HG03097 (cell line): ENCODE measurements at regions not wholly inside any gene's neighbourhood (a gene's known extent, or its start where the extent isn't known, plus 50 kb on each side); places are given as distances from the start of the nearest gene placed in this dataset.
"Not testable (repeated sequence)": the region's sequence is repeated elsewhere in the genome, so short reads cannot be mapped to it uniquely, and the experiment has no call there.

Experiments
- ATAC-seq: cut with Tn5 transposase; IDR thresholded peaks from one replicate; pipeline ENCODE4 v1.9.1; 2021; ENCODE audit not compliant: unreplicated experiment, low FRiP score

DNA sequence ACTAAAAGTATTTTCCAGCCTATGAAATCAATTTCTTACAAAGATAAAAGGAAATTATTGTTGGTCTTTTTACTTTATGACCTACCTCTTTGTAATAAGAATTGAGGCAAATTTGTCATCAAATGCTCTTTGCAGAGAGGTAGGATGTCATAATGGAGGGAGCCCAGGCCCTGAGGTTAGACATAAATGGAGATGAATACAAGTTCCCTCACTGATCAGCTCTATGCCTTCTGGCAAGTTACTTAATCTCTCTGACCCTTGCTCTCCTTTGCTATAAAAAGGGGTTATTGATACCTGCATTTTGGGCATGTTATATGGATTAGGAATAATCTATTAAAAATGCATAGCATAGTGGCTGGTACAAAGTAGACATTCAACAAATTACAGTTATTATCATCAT, 146.9 kb upstream of the KRR1 start:
- ATAC-seq = no peak

- no peak for ATAC-seq
Measured at GRCh38 chr12:75657831-75658230, 146.4 kb upstream of the KRR1 start.

DNA sequence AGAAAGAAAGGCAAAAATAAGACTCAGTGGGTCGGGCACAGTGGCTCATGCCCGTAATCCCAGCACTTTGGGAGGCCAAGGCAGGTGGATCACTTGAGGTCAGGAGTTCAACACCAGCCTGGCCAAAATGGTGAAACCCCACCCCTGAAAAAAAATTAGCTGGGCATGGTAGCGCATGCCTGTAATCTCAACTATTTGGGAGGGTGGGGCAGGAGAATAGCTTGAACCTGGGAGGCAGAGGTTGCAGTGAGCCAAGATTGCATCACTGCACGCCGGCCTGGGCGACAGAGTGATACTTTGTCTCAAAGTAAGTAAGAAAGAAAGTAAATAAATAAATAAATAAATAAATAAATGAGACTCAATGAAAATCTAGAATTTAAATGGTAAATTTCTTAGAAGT, 145.9 kb upstream of the KRR1 start:
- not testable (repeated sequence) for ATAC-seq

DNA sequence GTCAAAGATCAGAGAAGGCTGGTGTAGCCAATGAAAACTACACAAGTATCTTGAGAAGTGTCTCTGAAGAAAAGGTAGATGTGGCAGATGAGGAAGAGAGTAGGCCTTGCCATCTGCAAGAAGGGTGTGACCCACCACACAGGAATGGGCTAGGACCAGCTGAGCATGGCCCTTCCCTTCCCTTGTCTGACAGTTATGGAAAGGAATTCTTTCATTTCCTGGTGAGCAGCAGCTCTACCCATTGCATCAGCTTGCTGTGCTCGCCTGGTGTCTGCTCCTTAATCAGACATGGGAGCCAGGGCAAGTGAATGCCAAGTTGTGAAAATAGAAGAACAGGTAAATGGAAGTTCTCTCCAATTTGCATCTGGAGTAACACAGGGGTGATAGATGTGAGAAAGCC, 145.2 kb upstream of the KRR1 start:
- ATAC-seq = no peak

- ATAC-seq = no peak
Measured at GRCh38 chr12:75656210-75656609, 144.8 kb upstream of the KRR1 start.

DNA sequence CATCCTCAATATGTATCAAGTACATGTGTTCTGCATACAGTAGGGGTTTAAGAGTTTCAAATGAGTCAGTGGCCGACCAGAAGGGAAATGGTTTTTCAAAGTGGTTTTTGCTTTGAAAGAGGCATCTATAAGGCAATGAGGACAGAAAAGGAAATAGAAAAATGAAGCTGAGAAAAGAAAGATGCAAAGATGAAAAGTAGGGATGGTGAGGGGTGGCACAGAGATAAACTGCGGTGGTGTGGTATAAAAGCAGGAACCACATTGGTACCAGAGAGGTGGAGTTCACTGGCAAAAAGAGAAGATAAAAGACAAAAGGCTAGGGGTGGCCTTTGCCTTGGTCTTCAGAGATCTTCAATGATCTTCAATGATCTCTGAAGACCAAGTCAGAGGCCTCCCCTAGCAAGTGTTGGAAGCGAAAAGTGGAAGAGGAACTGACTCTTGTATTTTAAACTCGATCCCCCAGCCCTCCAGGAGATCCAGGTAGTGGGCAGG, 144.0 kb upstream of the KRR1 start:
- ATAC-seq = peak; percentile 81

DNA sequence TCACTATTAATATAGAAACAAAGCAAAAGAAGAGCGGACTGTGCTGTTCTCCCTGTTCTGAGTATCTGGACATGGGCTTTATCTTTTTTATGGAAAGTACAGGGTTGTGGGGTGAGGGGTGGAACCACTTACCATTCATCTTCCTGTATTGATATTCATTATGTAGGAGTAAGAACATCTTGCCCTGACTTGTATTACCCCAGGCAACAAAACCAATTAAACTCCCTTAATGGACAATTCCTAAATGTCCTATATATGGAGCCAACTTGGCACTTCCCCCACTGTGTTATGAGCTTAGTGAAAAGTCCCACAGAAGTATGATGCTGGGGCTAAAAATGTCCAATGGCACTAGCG, 139.9 kb upstream of the KRR1 start:
- ATAC-seq = no peak

- no peak for ATAC-seq
Measured at GRCh38 chr12:75650595-75651341, 139.4 kb upstream of the KRR1 start.

GRCh38 chr12:75650100-75650499, 138.7 kb upstream of the KRR1 start:
- no peak for ATAC-seq

- no peak for ATAC-seq
Measured at GRCh38 chr12:75648856-75649255, 137.4 kb upstream of the KRR1 start.

- no peak for ATAC-seq
Measured at GRCh38 chr12:75646329-75647210, 135.2 kb upstream of the KRR1 start.

DNA sequence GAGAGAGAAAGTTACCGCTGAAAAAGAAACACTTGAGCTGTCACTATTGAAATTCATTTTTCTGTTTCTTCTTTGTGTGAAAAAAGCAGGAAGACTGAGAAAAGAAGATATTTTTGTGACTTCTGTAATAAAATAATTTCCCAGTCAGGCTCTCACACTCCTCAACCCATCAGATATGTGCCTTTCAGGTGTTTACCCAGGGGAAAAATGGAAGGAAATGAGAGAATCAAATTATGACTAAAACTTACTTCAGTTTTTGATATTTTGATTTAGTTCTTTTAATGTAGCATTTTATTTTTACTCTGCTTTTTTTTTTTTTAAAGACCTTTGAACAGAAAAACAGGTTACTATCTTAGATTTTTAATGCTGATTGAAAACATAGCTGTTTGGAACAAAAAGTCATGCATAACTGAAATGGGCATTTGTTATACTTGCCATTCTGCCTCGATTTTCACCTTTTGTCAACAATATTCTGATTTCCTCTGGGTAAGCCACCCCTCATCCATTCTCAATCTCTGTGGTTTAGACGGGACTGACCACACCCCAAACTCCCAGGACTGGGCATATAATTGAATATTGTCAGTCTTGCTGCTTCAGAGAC, 133.2 kb upstream of the KRR1 start:
- no peak for ATAC-seq

DNA sequence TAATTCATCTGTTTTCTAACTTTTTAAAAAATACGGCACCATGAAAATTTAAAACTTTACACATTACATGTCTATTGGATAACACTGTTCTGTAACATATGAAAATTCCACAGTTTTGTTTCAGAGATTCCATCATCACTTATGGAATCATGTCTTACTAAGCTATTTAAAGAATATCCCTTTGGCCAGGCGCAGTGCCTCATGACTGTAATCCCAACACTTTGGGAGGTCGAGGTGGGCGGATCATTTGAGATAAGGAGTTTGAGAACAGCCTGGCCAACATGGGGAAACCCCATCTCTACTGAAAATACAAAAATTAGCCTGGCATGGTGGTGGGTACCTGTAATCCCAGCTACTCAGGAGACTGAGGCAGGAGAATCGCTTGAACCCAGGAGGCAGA, 131.7 kb upstream of the KRR1 start:
- ATAC-seq = not testable (repeated sequence)

GRCh38 chr12:75642226-75642625, 130.8 kb upstream of the KRR1 start:
- ATAC-seq = no peak

- ATAC-seq = peak; percentile 99
Measured at GRCh38 chr12:75641031-75641780, 129.8 kb upstream of the KRR1 start.

DNA sequence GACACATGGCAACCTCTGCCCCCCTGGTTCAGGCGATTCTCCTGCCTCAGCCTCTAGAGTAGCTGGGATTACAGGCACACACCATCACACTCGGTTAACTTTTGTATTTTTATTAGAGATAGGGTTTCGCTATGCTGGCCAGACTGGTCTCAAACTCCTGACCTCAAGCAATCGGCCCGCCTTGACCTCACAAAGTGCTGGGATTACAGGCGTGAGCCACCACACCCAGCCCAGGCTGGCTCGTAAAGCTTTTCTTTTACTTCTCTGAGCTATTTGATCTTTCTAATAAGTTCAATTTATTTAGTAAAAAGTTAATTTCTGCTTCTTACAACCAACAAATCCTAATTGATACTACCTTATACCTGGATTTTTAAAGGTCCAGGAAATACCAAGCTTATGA, 127.4 kb upstream of the KRR1 start:
- ATAC-seq = no peak

GRCh38 chr12:75636607-75637006, 125.2 kb upstream of the KRR1 start:
- no peak for ATAC-seq

DNA sequence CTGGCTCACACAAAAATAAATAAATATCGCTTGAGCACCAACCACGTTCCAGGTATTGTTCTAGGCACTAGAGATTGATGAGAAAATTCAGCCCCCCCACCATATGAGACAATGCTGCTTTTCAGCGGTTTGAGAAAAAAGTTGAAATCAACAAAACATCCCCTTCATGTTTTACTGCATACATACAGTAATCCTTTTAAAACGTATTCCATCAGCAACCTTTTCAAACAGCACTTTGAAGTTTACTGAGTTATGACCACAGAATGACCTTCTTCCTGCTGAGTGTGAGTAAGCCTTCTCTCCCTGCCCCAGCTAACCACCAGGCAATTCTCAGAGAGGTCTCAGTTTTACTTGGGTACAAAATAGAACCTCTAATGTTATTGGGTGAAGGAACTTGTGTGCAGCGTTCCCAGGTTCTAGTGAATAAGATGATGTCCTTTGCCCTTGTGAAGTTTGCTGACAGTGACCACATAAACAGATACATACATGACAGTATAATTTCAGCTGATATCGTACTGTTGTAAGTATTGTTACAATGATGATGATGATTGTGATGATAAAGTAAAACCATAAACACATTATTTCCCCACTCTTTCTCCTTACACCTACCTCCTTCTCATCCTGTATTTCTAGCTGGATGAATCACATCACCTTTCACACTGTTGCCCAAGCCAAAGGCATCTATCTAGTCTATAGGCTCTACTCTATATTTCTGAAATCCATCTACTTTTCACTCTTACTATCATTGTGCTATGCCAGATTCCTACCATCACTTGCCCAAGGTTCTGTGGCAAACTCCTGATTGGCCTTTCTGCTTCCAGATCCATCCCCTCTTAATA, 124.4 kb upstream of the KRR1 start:
- peak; percentile 80 for ATAC-seq

- ATAC-seq = no peak
Measured at GRCh38 chr12:75634244-75635222, 123.1 kb upstream of the KRR1 start.
